SK-N-MC (cell line): ENCODE measurements at regions not wholly inside any gene's neighbourhood (a gene's known extent, or its start where the extent isn't known, plus 50 kb on each side); places are given as distances from the start of the nearest gene placed in this dataset.

ENCODE experiments used
- EZH2 ChIP-seq: fragments of 200-600 bp; sonication (generic); IDR thresholded peaks from one replicate; pipeline ENCODE4 v1.6.1; 2017; ENCODE audit warnings: antibody characterized with exemption
- FOXP2 ChIP-seq: optimal IDR thresholded peaks from 2 replicates; pipeline ENCODE3; 2011; ENCODE audit warnings: mild to moderate bottlenecking, moderate library complexity; ENCODE audit not compliant: insufficient read depth; ENCODE audit errors: extremely low read length, control extremely low read depth
- POLR2AphosphoS5 ChIP-seq: IDR thresholded peaks from 2 replicates; pipeline ENCODE4 v1.6.1; 2012; ENCODE audit warnings: mild to moderate bottlenecking, low read depth, low read length, borderline replicate concordance

GRCh38 chr6:44559486-44560270, 172.2 kb downstream of the CDC5L start:
- TF ChIP-seq EZH2 (no peak), POLR2AphosphoS5 (no peak), FOXP2 (no peak)
